Endothelial cell of umbilical vein (primary cell): ENCODE measurements at regions not wholly inside any gene's neighbourhood (a gene's known extent, or its start where the extent isn't known, plus 50 kb on each side); places are given as distances from the start of the nearest gene placed in this dataset.

Experiments used
- BruUV-seq: library from RNA; stranded (reverse); fragments of 400-500 nt; replicated peaks from 2 replicates; lab custom pipeline; 2021; lab: Mats Ljungman, UMichigan
- CTCF ChIA-PET: fragments of 300-600, 350-600 bp; sonication (Branson Sonifier 250); formaldehyde crosslinking; loops from one replicate; lab custom pipeline; 2021; ENCODE audit warnings: antibody characterized with exemption, inconsistent platforms; lab: Charles Lee
- POLR2A ChIA-PET: fragments of 300-600, 350-600 bp; sonication (Branson Sonifier 250); formaldehyde crosslinking; loops from one replicate; lab custom pipeline; 2021; ENCODE audit warnings: antibody characterized with exemption, inconsistent platforms; lab: Charles Lee
- DNase-seq: peaks from one replicate; pipeline ENCODE4 v3.0.0-alpha.2; 2011; ENCODE audit warnings: low read depth, low spot score
- FAIRE-seq: peaks from 2 replicates; lab custom pipeline; 2011; peaks lifted over from hg19 to GRCh38; lab: Jason Lieb, UNC
- H2AFZ ChIP-seq: 2 replicates; pipeline ENCODE4 v1.6.0; 2012; ENCODE audit warnings: low read depth, low read length, control low read depth, inconsistent platforms
- H3K27ac ChIP-seq: 2 replicates; pipeline ENCODE4 v1.5.1; 2011; ENCODE audit warnings: low read depth, mild to moderate bottlenecking, control low read depth, low read length, moderate library complexity; ENCODE audit not compliant: insufficient read depth
- H3K27me3 ChIP-seq, 2 experiments: 2 replicates each; pipeline versions ENCODE4 v1.6.0 to v1.6.1; 2011; ENCODE audit warnings: low read length in 2 of 2, mixed read lengths in 1 of 2; ENCODE audit not compliant: control insufficient read depth in 2 of 2, insufficient read depth in 2 of 2
- H3K36me3 ChIP-seq, 2 experiments: 2 replicates in 1 of 2; 3 replicates in 1 of 2; pipeline ENCODE4 v1.5.1; 2011; ENCODE audit warnings: low read length in 2 of 2, mild to moderate bottlenecking in 1 of 2, moderate library complexity in 1 of 2; ENCODE audit not compliant: control insufficient read depth in 2 of 2, insufficient read depth in 2 of 2; ENCODE audit errors: extremely low read depth in 1 of 2
- H3K4me1 ChIP-seq: 3 replicates; pipeline ENCODE4 v1.5.1; 2011; ENCODE audit warnings: mild to moderate bottlenecking, low read length; ENCODE audit not compliant: control insufficient read depth, insufficient read depth; ENCODE audit errors: extremely low read depth
- H3K4me2 ChIP-seq: 2 replicates; pipeline ENCODE4 v1.6.1; 2011; ENCODE audit warnings: low read length, control low read depth, mixed read lengths; ENCODE audit not compliant: insufficient read depth
- H3K4me3 ChIP-seq, 3 experiments: fragments of 200-600 bp in 1 of 3; sonication (generic), shearing (Covaris generic) in 1 of 3; replicated peaks in 1 of 3; 2 replicates each; pipeline ENCODE4 v1.5.1; 2011 to 2016; ENCODE audit warnings: control low read depth in 3 of 3, low read length in 3 of 3, mild to moderate bottlenecking in 2 of 3, inconsistent platforms in 1 of 3, low read depth in 1 of 3, moderate library complexity in 1 of 3; ENCODE audit not compliant: insufficient read depth in 1 of 3
- H3K79me2 ChIP-seq: 2 replicates; pipeline ENCODE4 v1.6.0; 2012; ENCODE audit warnings: low read length, inconsistent platforms; ENCODE audit not compliant: control insufficient read depth, insufficient read depth
- H3K9ac ChIP-seq: replicated peaks from 2 replicates; pipeline ENCODE3; 2011; ENCODE audit warnings: low read length, control low read depth; ENCODE audit not compliant: insufficient read depth; ENCODE audit errors: extremely low read depth
- H3K9me1 ChIP-seq: replicated peaks from 3 replicates; pipeline ENCODE4 v1.6.0; 2011; ENCODE audit warnings: mild to moderate bottlenecking, low read length; ENCODE audit not compliant: control insufficient read depth, insufficient read depth; ENCODE audit errors: extremely low read depth
- H3K9me3 ChIP-seq: replicated peaks from 2 replicates; pipeline ENCODE4 v1.5.1; 2012; ENCODE audit warnings: low read length, inconsistent platforms; ENCODE audit not compliant: control insufficient read depth, insufficient read depth
- H4K20me1 ChIP-seq: replicated peaks from 2 replicates; pipeline ENCODE3; 2011; ENCODE audit warnings: mild to moderate bottlenecking, low read length; ENCODE audit not compliant: control insufficient read depth, insufficient read depth; ENCODE audit errors: extremely low read depth
- CTCF ChIP-seq, 2 donors: IDR thresholded peaks; 1 replicate in 1 of 2; 2 replicates in 1 of 2; pipeline ENCODE4 v1.5.1; 2011; ENCODE audit warnings: low read length in 2 of 2, mild to moderate bottlenecking in 2 of 2, moderate library complexity in 2 of 2, control low read depth in 1 of 2, inconsistent platforms in 1 of 2, low read depth in 1 of 2; ENCODE audit not compliant: insufficient read depth in 1 of 2; ENCODE audit errors: extremely low read depth in 1 of 2
- EZH2 ChIP-seq: IDR thresholded peaks from 2 replicates; pipeline ENCODE4 v1.6.1; 2012; ENCODE audit warnings: borderline replicate concordance, low read depth, mild to moderate bottlenecking, moderate library complexity, low read length, inconsistent platforms; ENCODE audit not compliant: severe bottlenecking
- FOS ChIP-seq: IDR thresholded peaks from 2 replicates; pipeline ENCODE4 v1.6.1; 2011; ENCODE audit warnings: mild to moderate bottlenecking, low read length, moderate library complexity, borderline replicate concordance; ENCODE audit not compliant: insufficient read depth
- GATA2 ChIP-seq: IDR thresholded peaks from 2 replicates; pipeline ENCODE4 v1.7.0; 2011; ENCODE audit warnings: low read depth, mild to moderate bottlenecking, moderate library complexity, mixed read lengths, low read length; ENCODE audit not compliant: insufficient read length, insufficient read depth
- JUN ChIP-seq: IDR thresholded peaks from 2 replicates; pipeline ENCODE4 v1.6.1; 2011; ENCODE audit warnings: borderline replicate concordance, low read depth; ENCODE audit not compliant: insufficient read length, insufficient read depth
- MAX ChIP-seq: IDR thresholded peaks from 2 replicates; pipeline ENCODE4 v1.6.1; 2011; ENCODE audit not compliant: insufficient read depth, insufficient read length
- MYC ChIP-seq: IDR thresholded peaks from one replicate; pipeline ENCODE4 v1.6.1; 2011; ENCODE audit warnings: mild to moderate bottlenecking, low read depth, low read length
- POLR2A ChIP-seq: IDR thresholded peaks from 2 replicates; pipeline ENCODE4 v1.6.1; 2012; ENCODE audit warnings: low read depth, mild to moderate bottlenecking, control low read depth, low read length
- POLR2AphosphoS5 ChIP-seq: IDR thresholded peaks from 2 replicates; pipeline ENCODE4 v1.6.1; 2012; ENCODE audit warnings: low read depth, mild to moderate bottlenecking, control low read depth, low read length, moderate library complexity; ENCODE audit not compliant: insufficient read depth
- dilution Hi-C: fragments of 300-500 bp; cut with MboI; formaldehyde crosslinking; loops from one replicate; pipeline ENCODE4 v1.15.0; 2019; ENCODE audit warnings: low sequenced_read_pairs; ENCODE audit not compliant: extremely low pct_ligation_motif_present
- intact Hi-C: fragments of 100-400 bp; cut with micrococcal nuclease; formaldehyde crosslinking; loops from one replicate; pipeline ENCODE4 v1.10.0; 2022

GRCh38 chr10:33725430-33725829, 391.0 kb upstream of the NRP1 start:
- BruUV-seq, result no TSS peak
- H3K79me2 ChIP-seq, result no peaks in the 10 kb centered on the region
- H3K27me3 ChIP-seq, result peaks cover 6 to 7% of the 10 kb centered on the region in 2 experiments
- no peaks in the 10 kb centered on the region for H4K20me1 ChIP-seq
- CTCF ChIA-PET, result no interaction called here
- H3K9me3 ChIP-seq, result no peaks in the 10 kb centered on the region
- H3K4me1 ChIP-seq, result peaks cover 13% of the 10 kb centered on the region
- H3K36me3 ChIP-seq, result no peaks in the 10 kb centered on the region
- FAIRE-seq (no peak), DNase-seq (no peak)
- TF ChIP-seq MYC (no peak), FOS (no peak), POLR2A (no peak), POLR2AphosphoS5 (no peak), JUN (no peak), CTCF (IDR thresholded peaks at IDR 0.05; ENCODE audit: extremely low read depth in 1 of 2, insufficient read depth in 1 of 2, low read depth in 1 of 2, low read length in 2 of 2) (no peak), MAX (no peak)
- intact Hi-C loops, result no loop called here
- POLR2A ChIA-PET, result no interaction called here
- no peak overlapping the region for H3K4me3 ChIP-seq
- dilution Hi-C loops, result no loop called here
- no peak overlapping the region for H2AFZ ChIP-seq
- no peak overlapping the region for H3K27ac ChIP-seq
- H3K9ac ChIP-seq, result no peak overlapping the region
- no peaks in the 10 kb centered on the region for H3K9me1 ChIP-seq
- H3K4me2 ChIP-seq, result no peak overlapping the region

GRCh38 chr10:33723181-33723580, 388.7 kb upstream of the NRP1 start:
- FAIRE-seq, result no peak
- Histone ChIP-seq H2AFZ (no peak overlapping the region), H4K20me1 (no peaks in the 10 kb centered on the region), H3K4me2 (no peak overlapping the region), H3K4me1 (peaks cover 18% of the 10 kb centered on the region), H3K79me2 (no peaks in the 10 kb centered on the region), H3K9ac (no peak overlapping the region), H3K4me3 (no peak overlapping the region), H3K9me3 (no peaks in the 10 kb centered on the region), H3K27ac (no peak overlapping the region), H3K27me3 (peaks cover 0 to 2% of the 10 kb centered on the region in 2 experiments), H3K36me3 (no peaks in the 10 kb centered on the region), H3K9me1 (no peaks in the 10 kb centered on the region)
- ChIA-PET CTCF (no interaction called here), POLR2A (no interaction called here)
- intact Hi-C loops, result loop anchor here (2.0 kb wide), 1 partner anchor 392 kb away; no protein-coding TSS in a partner anchor
- no TSS peak for BruUV-seq
- DNase-seq, result no peak
- no peak for TF ChIP-seq GATA2
- no peak for TF ChIP-seq POLR2A
- no peak for TF ChIP-seq MAX
- TF ChIP-seq JUN, result no peak
- no peak for TF ChIP-seq MYC
- no peak for TF ChIP-seq FOS
- TF ChIP-seq POLR2AphosphoS5, result no peak
- TF ChIP-seq CTCF (IDR thresholded peaks at IDR 0.05; ENCODE audit: extremely low read depth in 1 of 2, insufficient read depth in 1 of 2, low read depth in 1 of 2, low read length in 2 of 2), result no peak
- no peak for TF ChIP-seq EZH2
- dilution Hi-C loops, result no loop called here
